ENCODE measurements at regions not wholly inside any gene's neighbourhood (a gene's known extent, or its start where the extent isn't known, plus 50 kb on each side); places are given as distances from the start of the nearest gene placed in this dataset.
"Not testable (repeated sequence)": the region's sequence is repeated elsewhere in the genome, so short reads cannot be mapped to it uniquely, and the experiment has no call there.

DNA sequence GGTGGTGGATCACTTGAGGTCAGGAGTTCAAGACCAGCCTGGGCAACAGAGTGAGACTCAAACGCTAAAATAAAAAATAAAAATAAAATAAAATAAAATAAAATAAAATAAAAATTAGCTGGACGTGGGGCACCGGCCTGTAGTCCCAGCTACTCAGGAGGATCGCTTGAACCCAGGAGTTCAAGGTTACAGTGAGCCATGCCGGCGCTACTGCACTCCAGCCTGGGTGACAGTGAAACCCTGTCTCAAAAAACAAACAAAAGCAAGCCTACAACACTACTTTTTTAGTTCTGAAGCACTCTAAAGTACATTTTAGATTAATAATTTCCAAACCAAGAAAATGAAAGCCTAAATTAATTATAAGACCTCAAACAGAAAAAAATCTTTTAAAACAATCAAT lies 56.2 kb upstream of the ZSCAN2 start:
- not testable (repeated sequence) for TF ChIP-seq POLR2A (IDR thresholded peaks at IDR 0.05)
- TF ChIP-seq, protein P1, sequence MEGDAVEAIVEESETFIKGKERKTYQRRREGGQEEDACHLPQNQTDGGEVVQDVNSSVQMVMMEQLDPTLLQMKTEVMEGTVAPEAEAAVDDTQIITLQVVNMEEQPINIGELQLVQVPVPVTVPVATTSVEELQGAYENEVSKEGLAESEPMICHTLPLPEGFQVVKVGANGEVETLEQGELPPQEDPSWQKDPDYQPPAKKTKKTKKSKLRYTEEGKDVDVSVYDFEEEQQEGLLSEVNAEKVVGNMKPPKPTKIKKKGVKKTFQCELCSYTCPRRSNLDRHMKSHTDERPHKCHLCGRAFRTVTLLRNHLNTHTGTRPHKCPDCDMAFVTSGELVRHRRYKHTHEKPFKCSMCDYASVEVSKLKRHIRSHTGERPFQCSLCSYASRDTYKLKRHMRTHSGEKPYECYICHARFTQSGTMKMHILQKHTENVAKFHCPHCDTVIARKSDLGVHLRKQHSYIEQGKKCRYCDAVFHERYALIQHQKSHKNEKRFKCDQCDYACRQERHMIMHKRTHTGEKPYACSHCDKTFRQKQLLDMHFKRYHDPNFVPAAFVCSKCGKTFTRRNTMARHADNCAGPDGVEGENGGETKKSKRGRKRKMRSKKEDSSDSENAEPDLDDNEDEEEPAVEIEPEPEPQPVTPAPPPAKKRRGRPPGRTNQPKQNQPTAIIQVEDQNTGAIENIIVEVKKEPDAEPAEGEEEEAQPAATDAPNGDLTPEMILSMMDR (IDR thresholded peaks at IDR 0.05): not testable (repeated sequence)
